TTC549 (cell line): ENCODE measurements at regions not wholly inside any gene's neighbourhood (a gene's known extent, or its start where the extent isn't known, plus 50 kb on each side); places are given as distances from the start of the nearest gene placed in this dataset.
A peak's percentile ranks its signal among the peaks of the same experiment; 100 is the strongest.
"Not testable (repeated sequence)": the region's sequence is repeated elsewhere in the genome, so short reads cannot be mapped to it uniquely, and the experiment has no call there.

Experiments
- FAIRE-seq: peaks from 2 replicates; lab custom pipeline; 2012; peaks lifted over from hg19 to GRCh38; lab: Jason Lieb, UNC

GRCh38 chr4:75180790-75181776, 248.2 kb downstream of the PARM1 start:
- no peak for FAIRE-seq

- FAIRE-seq, result peak; percentile 13
Measured at GRCh38 chr4:75180217-75180616, 247.3 kb downstream of the PARM1 start.

GRCh38 chr4:75179510-75179909, 246.6 kb downstream of the PARM1 start:
- no peak for FAIRE-seq

GRCh38 chr4:75172551-75172950, 239.6 kb downstream of the PARM1 start:
- FAIRE-seq, result no peak

GRCh38 chr4:75169427-75169826, 236.5 kb downstream of the PARM1 start:
- FAIRE-seq, result no peak

GRCh38 chr4:75169020-75169419, 236.1 kb downstream of the PARM1 start:
- FAIRE-seq, result no peak

GRCh38 chr4:75168548-75168947, 235.6 kb downstream of the PARM1 start:
- FAIRE-seq, result no peak

GRCh38 chr4:75165100-75165499, 232.2 kb downstream of the PARM1 start:
- FAIRE-seq, result not testable (repeated sequence)

GRCh38 chr4:75158451-75158850, 225.5 kb downstream of the PARM1 start:
- FAIRE-seq, result no peak

- no peak for FAIRE-seq
Measured at GRCh38 chr4:75154994-75155393, 222.1 kb downstream of the PARM1 start.

- no peak for FAIRE-seq
Measured at GRCh38 chr4:75146223-75146622, 213.3 kb downstream of the PARM1 start.

- FAIRE-seq, result no peak
Measured at GRCh38 chr4:75144475-75144874, 211.6 kb downstream of the PARM1 start.

GRCh38 chr4:75142850-75143249, 209.9 kb downstream of the PARM1 start:
- FAIRE-seq, result no peak

GRCh38 chr4:75142382-75142781, 209.5 kb downstream of the PARM1 start:
- FAIRE-seq, result no peak

GRCh38 chr4:75141162-75141561, 208.2 kb downstream of the PARM1 start:
- FAIRE-seq, result no peak

GRCh38 chr4:75137302-75137701, 204.4 kb downstream of the PARM1 start:
- no peak for FAIRE-seq

- no peak for FAIRE-seq
Measured at GRCh38 chr4:75135068-75135825, 202.3 kb downstream of the PARM1 start.

GRCh38 chr4:75126870-75127269, 194.0 kb downstream of the PARM1 start:
- not testable (repeated sequence) for FAIRE-seq

- FAIRE-seq, result no peak
Measured at GRCh38 chr4:75126058-75126457, 193.1 kb downstream of the PARM1 start.

- FAIRE-seq, result no peak
Measured at GRCh38 chr4:75122424-75123014, 189.6 kb downstream of the PARM1 start.

GRCh38 chr4:75118739-75119138, 185.8 kb downstream of the PARM1 start:
- no peak for FAIRE-seq

- FAIRE-seq, result no peak
Measured at GRCh38 chr4:75110061-75110460, 177.1 kb downstream of the PARM1 start.
